ENCODE measurements at regions not wholly inside any gene's neighbourhood (a gene's known extent, or its start where the extent isn't known, plus 50 kb on each side); places are given as distances from the start of the nearest gene placed in this dataset.
A peak's percentile ranks its signal among the peaks of the same experiment; 100 is the strongest.

DNA sequence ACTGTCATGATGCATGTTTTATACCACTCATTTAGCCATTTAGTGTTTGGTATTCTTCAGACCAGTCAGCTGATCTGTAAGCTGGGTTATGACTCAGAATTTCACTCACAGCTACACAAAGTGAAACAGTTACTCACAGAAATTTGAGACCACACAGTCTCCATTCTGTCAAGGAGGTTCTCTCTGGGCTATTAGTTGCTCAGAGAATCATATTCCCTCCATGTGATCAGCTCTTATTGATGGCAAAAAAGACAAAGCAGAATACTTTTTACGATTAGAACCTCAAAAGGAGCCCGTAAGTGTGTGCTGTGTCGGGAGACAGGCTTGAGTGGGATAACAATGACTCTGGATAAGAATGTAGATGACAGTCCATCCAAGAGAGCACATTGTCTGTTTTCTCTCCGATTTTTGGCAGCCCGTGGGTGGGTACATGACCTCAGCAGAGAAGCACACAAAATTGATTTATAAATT, 277.6 kb upstream of the SORCS1 start:
- H3K27me3 Mint-ChIP-seq, result no peaks in the 10 kb centered on the region
- H3K36me3 Mint-ChIP-seq, result no peaks in the 10 kb centered on the region
- no peak overlapping the region for H3K4me3 Mint-ChIP-seq
- H3K27ac Mint-ChIP-seq, result no peak overlapping the region
- H3K4me1 Mint-ChIP-seq, result peaks cover 0 to 8% (median 0%) of the 10 kb centered on the region in 3 donors
- no peak for DNase-seq
- peaks cover 0 to 16% (median 4%) of the 10 kb centered on the region in 7 donors for H3K9me3 Mint-ChIP-seq
- no peak for ATAC-seq (ENCODE audit: low read depth in 2 of 2)

DNA sequence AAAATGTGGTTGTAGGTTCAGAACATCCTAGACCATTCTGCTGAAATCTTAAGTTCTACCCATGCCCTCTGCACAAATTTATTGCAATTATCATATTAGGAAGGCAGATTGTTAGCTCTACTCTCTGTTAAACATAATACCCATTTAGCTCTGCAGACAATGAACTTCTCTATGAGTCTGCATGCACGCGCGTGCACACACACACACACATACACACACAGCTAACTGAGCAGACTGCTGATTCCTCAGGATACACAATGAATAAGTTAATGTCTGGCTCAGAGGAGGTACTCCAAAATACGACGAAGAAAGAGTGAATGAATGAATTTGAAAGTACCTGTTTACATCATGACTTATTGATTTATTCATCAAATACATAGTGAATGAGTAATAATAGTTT, 276.2 kb upstream of the SORCS1 start:
- H3K4me3 Mint-ChIP-seq, result no peak overlapping the region
- H3K36me3 Mint-ChIP-seq, result no peaks in the 10 kb centered on the region
- DNase-seq (no peak), ATAC-seq (ENCODE audit: low read depth in 2 of 2) (no peak)
- peaks cover 0 to 8% (median 0%) of the 10 kb centered on the region in 3 donors for H3K4me1 Mint-ChIP-seq
- peaks cover 0 to 21% (median 4%) of the 10 kb centered on the region in 7 donors for H3K9me3 Mint-ChIP-seq
- H3K27ac Mint-ChIP-seq, result no peak overlapping the region
- H3K27me3 Mint-ChIP-seq, result no peaks in the 10 kb centered on the region

GRCh38 chr10:107437921-107438320, 273.4 kb upstream of the SORCS1 start:
- ATAC-seq (ENCODE audit: low read depth in 2 of 2) (no peak), DNase-seq (no peak)
- Mint-ChIP-seq H3K4me1 (peaks cover 0 to 10% (median 5%) of the 10 kb centered on the region in 3 donors), H3K27me3 (no peaks in the 10 kb centered on the region), H3K9me3 (peaks cover 0 to 10% (median 0%) of the 10 kb centered on the region in 7 donors), H3K36me3 (no peaks in the 10 kb centered on the region), H3K4me3 (no peak overlapping the region), H3K27ac (no peak overlapping the region)

DNA sequence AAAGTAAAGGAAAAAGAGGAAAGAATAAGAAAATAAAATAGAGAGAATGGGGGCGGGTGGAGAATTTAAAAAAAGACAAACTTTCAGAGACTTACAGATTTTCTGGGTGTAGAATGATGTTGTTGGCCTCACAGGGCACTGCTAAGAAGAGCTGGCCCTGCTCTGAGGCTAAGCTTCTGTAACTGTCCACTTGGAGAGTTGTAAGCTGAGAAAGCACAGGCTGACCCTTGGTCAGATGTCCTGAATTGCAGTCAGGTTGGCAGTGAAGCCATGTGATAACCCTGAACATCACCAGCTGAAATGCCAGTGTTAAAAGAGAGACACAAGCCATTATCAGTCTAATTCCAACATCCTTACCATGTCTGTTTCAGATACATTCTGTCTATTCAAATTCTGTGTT, 272.1 kb upstream of the SORCS1 start:
- Mint-ChIP-seq H3K4me1 (peaks cover 0 to 10% (median 5%) of the 10 kb centered on the region in 3 donors), H3K4me3 (no peak overlapping the region), H3K27ac (peak overlapping the region in 1 of 6 donors; percentile 46), H3K36me3 (no peaks in the 10 kb centered on the region), H3K9me3 (peaks cover 0 to 10% (median under 1%) of the 10 kb centered on the region in 7 donors), H3K27me3 (no peaks in the 10 kb centered on the region)
- ATAC-seq (ENCODE audit: low read depth in 2 of 2), result no peak
- no peak for DNase-seq

DNA sequence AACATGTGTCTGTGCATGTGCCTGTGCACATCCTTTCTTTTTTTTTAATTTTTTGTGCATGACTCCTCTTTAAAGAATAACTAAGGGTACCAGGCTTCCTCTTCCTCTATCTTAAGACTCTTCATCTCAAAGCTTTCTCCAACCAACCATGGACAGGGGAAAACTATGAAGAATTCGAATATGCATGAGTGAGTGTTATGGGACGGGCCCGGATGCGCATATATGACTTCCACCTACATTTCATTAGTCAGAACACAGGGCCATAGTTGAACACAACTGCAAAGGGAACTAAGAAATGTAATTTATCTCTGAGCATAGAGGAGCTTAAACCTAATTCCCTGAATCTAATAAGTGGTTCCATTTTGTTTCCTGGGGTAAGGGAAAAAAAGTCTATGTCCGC, 270.3 kb upstream of the SORCS1 start:
- peak; percentile 61 to 88 for ATAC-seq (ENCODE audit: low read depth in 2 of 2)
- H3K4me1 Mint-ChIP-seq, result peaks cover 0 to 10% (median 5%) of the 10 kb centered on the region in 3 donors
- H3K27me3 Mint-ChIP-seq, result no peaks in the 10 kb centered on the region
- no peak overlapping the region for H3K27ac Mint-ChIP-seq
- H3K9me3 Mint-ChIP-seq, result peaks cover 0 to 6% (median 0%) of the 10 kb centered on the region in 7 donors
- peak; percentile 23 for DNase-seq
- H3K4me3 Mint-ChIP-seq, result peak overlapping the region in 1 of 8 donors; percentile 24
- H3K36me3 Mint-ChIP-seq, result no peaks in the 10 kb centered on the region

GRCh38 chr10:107434201-107434600, 269.7 kb upstream of the SORCS1 start:
- Mint-ChIP-seq H3K27ac (no peak overlapping the region), H3K4me3 (no peak overlapping the region), H3K27me3 (no peaks in the 10 kb centered on the region), H3K4me1 (peaks cover 0 to 10% (median 5%) of the 10 kb centered on the region in 3 donors), H3K36me3 (no peaks in the 10 kb centered on the region), H3K9me3 (peaks cover 0 to 11% (median 0%) of the 10 kb centered on the region in 7 donors)
- ATAC-seq (ENCODE audit: low read depth in 2 of 2), result no peak
- no peak for DNase-seq

GRCh38 chr10:107433605-107434004, 269.1 kb upstream of the SORCS1 start:
- H3K4me3 Mint-ChIP-seq, result no peak overlapping the region
- DNase-seq (no peak), ATAC-seq (ENCODE audit: low read depth in 2 of 2) (no peak)
- no peaks in the 10 kb centered on the region for H3K27me3 Mint-ChIP-seq
- H3K4me1 Mint-ChIP-seq, result peaks cover 0 to 10% (median 5%) of the 10 kb centered on the region in 3 donors
- H3K36me3 Mint-ChIP-seq, result no peaks in the 10 kb centered on the region
- H3K9me3 Mint-ChIP-seq, result peaks cover 0 to 12% (median 0%) of the 10 kb centered on the region in 7 donors
- no peak overlapping the region for H3K27ac Mint-ChIP-seq

DNA sequence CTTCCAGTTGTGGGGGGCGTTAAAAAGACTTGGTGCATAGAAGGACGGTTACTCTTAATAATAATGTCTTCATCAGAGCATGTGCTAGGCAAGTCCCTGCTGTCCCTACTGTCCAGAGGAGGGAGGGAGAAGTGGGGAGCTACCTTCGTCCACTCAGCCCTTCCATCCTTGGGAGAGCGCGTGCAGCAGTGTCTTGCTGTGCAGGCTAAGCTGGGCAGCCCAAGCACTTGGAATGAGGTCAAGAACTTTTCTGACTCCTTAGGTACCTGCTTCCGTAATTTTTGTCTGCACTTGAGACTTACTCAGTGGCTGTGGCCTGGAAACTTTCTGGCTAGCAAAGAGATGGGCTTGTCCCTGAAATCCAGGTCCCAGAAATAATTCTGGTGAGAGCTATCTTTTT, 265.9 kb upstream of the SORCS1 start:
- H3K36me3 Mint-ChIP-seq, result no peaks in the 10 kb centered on the region
- H3K27ac Mint-ChIP-seq, result no peak overlapping the region
- H3K4me3 Mint-ChIP-seq, result no peak overlapping the region
- peaks cover 0 to 8% (median 0%) of the 10 kb centered on the region in 7 donors for H3K9me3 Mint-ChIP-seq
- ATAC-seq (ENCODE audit: low read depth in 2 of 2) (no peak), DNase-seq (no peak)
- no peaks in the 10 kb centered on the region for H3K27me3 Mint-ChIP-seq
- H3K4me1 Mint-ChIP-seq, result peaks cover 0 to 5% (median 3%) of the 10 kb centered on the region in 3 donors

GRCh38 chr10:107427016-107427415, 262.5 kb upstream of the SORCS1 start:
- H3K9me3 Mint-ChIP-seq, result peaks cover 0 to 8% (median 0%) of the 10 kb centered on the region in 7 donors
- no peak for DNase-seq
- H3K4me1 Mint-ChIP-seq, result no peaks in the 10 kb centered on the region
- no peak for ATAC-seq (ENCODE audit: low read depth in 2 of 2)
- no peaks in the 10 kb centered on the region for H3K27me3 Mint-ChIP-seq
- H3K27ac Mint-ChIP-seq, result no peak overlapping the region
- H3K36me3 Mint-ChIP-seq, result no peaks in the 10 kb centered on the region
- no peak overlapping the region for H3K4me3 Mint-ChIP-seq

DNA sequence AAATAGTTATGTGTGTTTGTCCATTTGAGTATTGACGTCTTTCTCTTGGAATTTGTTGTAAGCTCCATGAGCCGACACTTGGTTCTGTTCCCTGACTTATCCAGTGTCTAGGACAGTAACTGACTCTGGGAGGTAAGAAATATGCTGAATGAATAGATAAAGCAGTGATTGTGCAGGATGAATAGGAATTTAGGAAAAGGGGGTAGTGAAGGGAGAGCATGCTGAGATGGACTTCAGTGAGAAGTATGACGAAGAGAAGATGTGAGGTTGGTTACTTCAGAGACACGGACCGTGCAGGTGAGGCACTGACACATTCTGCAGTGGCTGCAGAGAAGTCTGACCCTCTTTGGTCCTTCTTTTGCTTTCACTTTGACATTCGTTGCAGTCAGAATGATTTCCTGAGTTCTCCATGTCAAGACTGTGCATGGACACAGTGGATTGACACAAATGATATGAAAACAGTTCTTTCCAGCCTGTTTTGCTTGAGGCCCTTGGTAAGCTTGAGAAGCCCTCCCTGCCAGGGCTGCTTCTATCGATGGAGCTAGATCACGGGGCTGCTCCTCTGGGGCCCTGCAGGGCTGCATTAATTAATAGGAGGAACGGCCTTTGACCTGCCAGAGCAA, 261.5 kb upstream of the SORCS1 start:
- Mint-ChIP-seq H3K27me3 (no peaks in the 10 kb centered on the region), H3K36me3 (no peaks in the 10 kb centered on the region), H3K4me3 (peak overlapping the region in 5 of 8 donors; percentile 2 to 63 (median 24)), H3K27ac (no peak overlapping the region), H3K4me1 (no peaks in the 10 kb centered on the region), H3K9me3 (peaks cover 0 to 8% (median 0%) of the 10 kb centered on the region in 7 donors)
- no peak for DNase-seq
- ATAC-seq (ENCODE audit: low read depth in 2 of 2), result no peak

DNA sequence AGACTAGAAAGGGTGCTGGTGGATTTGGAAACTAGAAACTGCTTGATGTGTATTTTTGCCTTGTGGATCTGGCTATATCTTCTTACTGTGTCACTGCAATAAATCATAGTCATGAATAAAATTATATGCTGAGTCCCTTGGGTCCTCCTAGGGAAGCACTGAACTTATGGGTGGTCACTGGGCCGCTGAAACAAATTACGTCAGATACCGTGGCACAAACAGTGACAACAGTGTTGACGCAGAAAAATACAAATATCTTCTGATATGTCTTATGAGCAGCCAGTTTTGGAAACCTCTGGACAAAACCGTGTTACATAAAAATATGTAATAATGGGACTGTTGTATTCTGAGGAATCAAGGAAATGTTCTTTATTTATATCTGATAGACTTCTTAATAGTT, 260.1 kb upstream of the SORCS1 start:
- Mint-ChIP-seq H3K9me3 (peaks cover 0 to 7% (median 0%) of the 10 kb centered on the region in 7 donors), H3K4me1 (no peaks in the 10 kb centered on the region), H3K4me3 (no peak overlapping the region), H3K27me3 (no peaks in the 10 kb centered on the region), H3K27ac (peak overlapping the region in 1 of 6 donors; percentile 39), H3K36me3 (no peaks in the 10 kb centered on the region)
- ATAC-seq (ENCODE audit: low read depth in 2 of 2), result no peak
- DNase-seq, result no peak

- H3K36me3 Mint-ChIP-seq, result no peaks in the 10 kb centered on the region
- peaks cover 0 to 4% (median 0%) of the 10 kb centered on the region in 7 donors for H3K9me3 Mint-ChIP-seq
- no peak overlapping the region for H3K4me3 Mint-ChIP-seq
- H3K4me1 Mint-ChIP-seq, result no peaks in the 10 kb centered on the region
- H3K27me3 Mint-ChIP-seq, result no peaks in the 10 kb centered on the region
- DNase-seq, result no peak
- no peak overlapping the region for H3K27ac Mint-ChIP-seq
- no peak for ATAC-seq (ENCODE audit: low read depth in 2 of 2)
Observed at GRCh38 chr10:107423903-107424302, 259.4 kb upstream of the SORCS1 start.

GRCh38 chr10:107422681-107423080, 258.2 kb upstream of the SORCS1 start:
- Mint-ChIP-seq H3K4me3 (no peak overlapping the region), H3K36me3 (no peaks in the 10 kb centered on the region), H3K27ac (peak overlapping the region in 1 of 6 donors; percentile 33), H3K4me1 (peaks cover 0 to 5% (median 0%) of the 10 kb centered on the region in 3 donors), H3K9me3 (peaks cover 0 to 4% (median 0%) of the 10 kb centered on the region in 7 donors), H3K27me3 (no peaks in the 10 kb centered on the region)
- ATAC-seq (ENCODE audit: low read depth in 2 of 2) (no peak), DNase-seq (no peak)

- Mint-ChIP-seq H3K27me3 (no peaks in the 10 kb centered on the region), H3K36me3 (no peaks in the 10 kb centered on the region), H3K4me3 (no peak overlapping the region), H3K9me3 (peaks cover 0 to 3% (median 0%) of the 10 kb centered on the region in 7 donors), H3K27ac (no peak overlapping the region), H3K4me1 (peaks cover 4 to 12% (median 6%) of the 10 kb centered on the region in 3 donors)
- DNase-seq (no peak), ATAC-seq (ENCODE audit: low read depth in 2 of 2) (no peak)
Observed at GRCh38 chr10:107420196-107420595, 255.7 kb upstream of the SORCS1 start.

Data from naive B cell (primary cell).